Effector CD4-positive, alpha-beta T cell (primary cell): ENCODE measurements at regions not wholly inside any gene's neighbourhood (a gene's known extent, or its start where the extent isn't known, plus 50 kb on each side); places are given as distances from the start of the nearest gene placed in this dataset.

ENCODE experiments used
- DNase-seq: peaks from one replicate; pipeline ENCODE4 v3.0.0-alpha.2; 2020

GRCh38 chr1:8267307-8267706 is 50.6 kb upstream of the SLC45A1 start:
- DNase-seq: no peak

- DNase-seq: no peak
Observed at GRCh38 chr1:8266436-8267165, 51.3 kb upstream of the SLC45A1 start.

- DNase-seq: no peak
Observed at GRCh38 chr1:8263791-8264190, 54.1 kb upstream of the SLC45A1 start.

GRCh38 chr1:8261398-8261762 is 56.5 kb upstream of the SLC45A1 start:
- DNase-seq: no peak

DNA sequence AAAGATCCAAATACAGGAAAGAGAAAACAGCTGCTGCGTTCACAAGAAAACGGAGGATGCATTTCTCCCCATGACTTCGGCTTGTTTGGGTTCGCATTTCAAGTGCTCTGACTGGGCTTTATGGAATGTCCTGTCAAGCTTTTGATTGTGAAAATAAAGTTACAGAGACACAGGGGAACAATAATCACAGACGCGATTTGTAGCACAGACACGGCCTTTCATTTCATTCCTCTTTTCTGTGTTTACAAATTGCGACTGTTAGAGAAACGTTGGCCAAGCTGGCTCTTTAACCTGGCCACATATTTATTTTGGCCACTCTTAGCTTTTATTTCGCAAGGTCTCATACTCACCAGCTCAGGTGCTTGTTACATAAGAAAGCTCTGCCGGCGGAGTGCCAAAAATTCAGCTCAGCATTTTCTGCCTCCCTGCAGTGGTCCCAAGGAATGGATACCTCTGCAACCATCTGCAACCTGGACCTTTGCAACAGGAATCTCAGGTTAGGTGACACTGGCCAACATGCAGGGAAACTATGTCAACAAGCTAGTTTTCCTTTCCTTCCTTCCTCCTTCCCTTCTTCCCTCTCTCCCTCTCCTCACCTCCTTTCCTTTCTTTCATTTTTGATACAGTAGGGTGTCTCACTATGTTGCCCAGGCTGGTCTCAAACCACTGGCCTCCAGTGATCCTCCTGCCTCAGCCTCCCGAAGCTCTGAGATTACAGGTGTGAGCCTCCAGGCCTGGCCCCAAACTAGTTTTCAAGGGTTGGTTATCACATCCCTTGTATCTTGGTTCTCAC is 58.2 kb upstream of the SLC45A1 start:
- no peak for DNase-seq

- DNase-seq: no peak
Observed at GRCh38 chr1:8257621-8258020, 60.3 kb upstream of the SLC45A1 start.

- DNase-seq: no peak
Observed at GRCh38 chr1:8256321-8256720, 61.6 kb upstream of the SLC45A1 start.

DNA sequence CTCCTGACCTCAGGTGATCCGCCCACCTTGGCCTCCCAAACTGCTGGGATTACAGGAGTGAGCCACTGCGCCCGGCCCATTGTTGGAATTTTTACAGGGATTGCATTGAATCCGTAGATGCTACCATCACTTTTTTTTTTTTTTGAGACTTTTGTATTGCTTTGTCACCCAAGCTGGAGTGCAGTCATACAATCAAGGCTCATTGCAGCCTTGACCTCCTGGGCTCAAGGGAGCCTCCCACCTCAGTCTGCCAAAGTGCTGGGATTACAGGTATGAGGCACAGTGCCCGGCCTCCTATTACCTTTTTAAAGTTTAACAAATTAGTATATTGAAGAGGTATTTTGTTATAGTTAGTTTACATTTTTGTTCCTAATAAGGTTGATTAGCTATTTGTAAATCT is 62.2 kb upstream of the SLC45A1 start:
- no peak for DNase-seq

- DNase-seq: no peak
Observed at GRCh38 chr1:8252266-8252951, 65.5 kb upstream of the SLC45A1 start.

DNA sequence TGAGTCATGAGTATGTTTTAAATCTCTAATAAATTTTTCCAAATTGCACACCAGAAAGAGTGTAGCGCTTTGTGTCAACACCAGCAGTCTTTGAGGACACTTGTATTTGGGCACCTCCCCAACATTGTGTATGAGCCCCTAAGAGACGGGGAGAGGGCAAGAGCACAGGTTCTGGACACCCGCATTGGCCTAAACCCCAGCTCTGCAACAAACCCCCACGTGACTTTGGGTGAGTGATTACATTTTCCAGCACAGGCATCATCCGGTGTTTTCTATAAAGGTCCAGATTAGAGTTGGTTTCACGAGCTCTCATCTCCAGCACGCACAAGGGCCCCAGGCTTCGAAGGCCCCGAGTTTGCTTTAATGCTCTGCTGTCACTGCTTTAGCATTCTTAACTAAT is 66.3 kb upstream of the SLC45A1 start:
- DNase-seq: no peak

GRCh38 chr1:8249838-8250237 is 68.1 kb upstream of the SLC45A1 start:
- no peak for DNase-seq

DNA sequence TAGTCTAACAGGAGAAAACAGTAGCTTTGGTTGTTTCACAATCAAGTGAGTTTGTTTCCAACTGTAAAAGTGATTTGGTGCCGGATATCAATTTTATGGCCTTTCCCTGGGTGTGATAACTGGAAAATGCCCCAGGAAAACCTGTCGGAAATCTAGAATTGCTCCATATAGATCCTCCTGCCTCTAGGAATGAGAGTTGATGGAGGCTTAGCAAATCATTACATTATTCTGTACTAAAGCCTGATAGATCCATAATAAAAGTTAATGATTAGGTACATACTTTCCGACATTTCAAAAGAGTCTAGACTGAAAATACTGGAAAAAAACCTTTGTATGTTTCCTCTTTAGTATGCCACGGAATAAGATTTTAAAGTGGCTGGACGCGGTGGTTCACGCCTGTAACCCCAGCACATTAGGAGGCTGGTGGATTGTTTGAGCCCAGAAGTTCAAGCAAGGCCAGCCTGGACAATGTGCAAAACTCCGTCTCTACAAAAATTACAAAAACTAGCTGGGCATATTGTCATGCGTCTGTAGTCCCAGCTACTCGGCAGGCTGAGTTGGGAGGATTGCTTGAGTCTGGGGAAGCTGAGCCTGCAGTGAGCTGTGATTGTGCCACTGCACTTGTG is 70.0 kb upstream of the SLC45A1 start:
- DNase-seq: no peak

DNA sequence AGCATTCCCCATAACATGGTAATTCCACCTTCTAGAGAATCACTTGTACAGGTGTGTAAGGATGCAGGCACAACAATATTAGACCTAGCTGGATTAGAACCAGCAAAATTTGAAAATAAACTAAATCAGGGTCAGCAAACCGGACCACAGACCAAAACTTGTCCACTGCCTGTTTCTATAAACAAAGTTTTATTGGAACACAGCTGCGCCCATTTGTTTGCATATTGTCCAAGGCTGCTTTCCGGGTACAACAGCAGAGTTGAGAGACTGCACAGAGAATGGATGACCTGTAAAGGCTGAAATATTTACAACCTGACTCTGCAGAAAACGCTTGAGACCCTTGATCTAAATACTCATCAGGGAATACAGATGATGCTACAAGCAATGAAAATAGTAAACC is 73.6 kb upstream of the SLC45A1 start:
- DNase-seq: no peak

DNA sequence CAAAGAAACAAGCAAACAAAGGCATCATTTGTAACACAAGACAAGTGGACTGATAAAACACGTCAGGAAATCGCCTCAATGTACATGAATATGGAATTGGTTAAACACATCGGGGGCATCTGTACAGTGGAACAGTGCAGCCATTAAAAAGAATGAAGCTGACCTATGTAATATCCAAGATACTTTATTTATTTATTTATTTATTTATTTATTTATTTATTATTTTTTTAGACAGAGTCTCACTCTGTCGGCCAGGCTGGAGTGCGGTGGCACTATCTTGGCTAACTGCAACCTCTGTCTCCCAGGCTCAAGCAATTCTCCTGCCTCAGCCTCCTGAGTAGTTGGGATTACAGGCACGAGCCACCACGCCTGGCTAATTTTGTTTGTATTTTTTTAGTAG is 75.4 kb upstream of the SLC45A1 start:
- no peak for DNase-seq

GRCh38 chr1:8241417-8242014 is 76.4 kb upstream of the SLC45A1 start:
- DNase-seq: no peak

GRCh38 chr1:8239306-8240023 is 78.4 kb upstream of the SLC45A1 start:
- no peak for DNase-seq

DNA sequence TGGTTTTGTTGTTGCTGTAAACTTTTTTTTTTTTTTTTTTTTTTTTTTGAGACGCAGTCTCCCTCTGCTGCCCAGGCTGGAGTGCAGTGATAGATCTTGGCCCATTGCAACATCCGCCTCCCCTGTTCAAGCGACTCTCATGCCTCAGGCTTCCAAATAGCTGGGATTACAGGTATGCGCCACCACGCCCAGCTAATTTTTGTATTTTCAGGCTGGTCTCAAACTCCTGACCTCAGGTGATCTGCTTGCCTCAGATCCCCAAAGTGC is 78.9 kb upstream of the SLC45A1 start:
- no peak for DNase-seq

DNA sequence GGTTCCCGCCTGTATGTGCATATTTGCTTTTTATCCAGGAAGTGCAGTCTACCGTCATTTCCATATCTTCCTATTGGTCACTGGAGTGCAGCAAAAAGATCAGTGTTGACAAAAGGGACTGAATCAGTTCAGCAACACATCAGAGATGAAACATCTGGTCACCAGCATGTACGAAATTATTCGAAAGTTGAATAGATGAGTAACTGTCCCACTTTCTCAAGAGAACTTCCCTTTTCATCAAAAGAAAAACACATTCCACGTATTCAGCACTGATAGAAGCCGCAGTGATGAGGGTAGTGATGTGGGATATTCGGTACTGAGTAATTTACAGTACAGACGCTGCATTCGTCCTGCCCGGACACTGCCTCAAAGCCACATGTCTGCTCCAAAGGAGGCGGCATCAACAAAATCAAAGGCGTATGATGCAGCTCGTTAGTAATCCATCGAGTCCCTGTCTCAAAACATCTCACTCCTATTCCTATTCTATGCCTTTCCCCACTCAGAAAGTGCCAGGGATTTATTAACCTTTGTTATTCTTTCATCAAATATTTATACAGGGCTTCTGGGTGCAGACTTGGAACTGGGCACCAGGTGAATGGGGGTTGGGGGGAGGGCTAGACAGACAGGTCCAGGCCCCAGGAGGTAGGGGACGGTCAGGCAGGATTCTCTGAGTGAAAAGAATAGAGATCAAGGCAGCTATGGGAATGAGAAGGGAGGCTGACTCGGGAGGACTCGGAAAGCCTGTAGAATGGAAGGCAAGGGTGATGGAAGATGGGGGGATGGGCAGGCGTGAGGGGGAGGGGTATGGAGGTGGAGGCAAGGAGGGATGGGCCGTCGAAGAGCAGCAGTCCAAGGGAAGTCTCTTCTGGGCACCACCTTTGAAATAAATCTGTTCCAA is 79.5 kb upstream of the SLC45A1 start:
- no peak for DNase-seq

DNA sequence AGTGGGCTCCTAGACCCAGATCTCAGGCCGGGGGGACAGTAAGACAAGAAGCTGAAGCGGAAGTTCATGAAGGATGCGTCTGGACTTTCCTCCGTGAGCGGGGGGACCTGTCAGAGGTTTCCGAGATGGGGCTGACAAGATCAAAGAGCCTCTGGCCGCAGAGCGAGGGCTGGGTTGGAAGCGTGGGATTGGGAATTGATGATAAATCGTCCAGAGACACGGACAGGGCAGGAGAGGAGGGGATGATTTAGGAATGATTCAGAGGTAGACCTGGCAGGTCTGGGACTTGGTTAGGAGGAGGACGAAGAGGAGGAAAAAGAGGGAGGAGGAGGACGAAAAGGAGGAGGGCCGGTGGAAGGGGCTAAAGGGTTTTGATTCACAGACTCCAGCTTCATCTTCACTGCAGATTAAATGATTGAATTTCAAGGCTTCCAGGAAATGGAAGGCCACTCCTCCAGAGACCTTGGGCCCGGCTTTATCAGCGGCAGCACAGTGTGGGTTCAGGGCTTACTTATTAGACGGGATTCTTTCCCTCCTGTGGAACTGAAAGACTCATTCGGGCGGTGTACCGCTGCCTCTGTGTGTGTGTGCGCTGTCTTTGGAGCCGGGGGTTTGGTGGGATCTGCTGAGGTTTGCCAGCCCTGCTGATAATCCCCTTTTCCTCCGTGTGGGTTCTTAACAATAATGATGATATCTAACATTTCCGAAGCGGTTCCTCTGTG is 85.7 kb upstream of the SLC45A1 start:
- no peak for DNase-seq

DNA sequence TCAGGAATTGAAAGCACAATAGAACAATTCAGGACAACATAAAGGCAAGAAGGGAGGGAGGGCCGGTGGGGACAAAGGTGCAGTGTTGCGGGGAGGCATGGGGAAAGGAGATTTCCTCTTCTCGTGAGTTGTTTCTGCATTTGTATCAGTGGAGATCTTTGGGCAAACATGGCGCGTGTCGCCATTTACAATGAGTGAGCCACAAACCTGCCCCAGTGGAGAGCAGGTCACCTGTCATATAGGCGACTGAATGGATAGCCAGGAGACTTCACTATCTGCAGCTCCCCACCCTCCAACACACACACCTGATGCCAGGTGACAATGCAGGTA is 87.7 kb upstream of the SLC45A1 start:
- DNase-seq: no peak

GRCh38 chr1:8228253-8228652 is 89.7 kb upstream of the SLC45A1 start:
- no peak for DNase-seq
